Kidney (tissue), 13 donors: ENCODE measurements at regions not wholly inside any gene's neighbourhood (a gene's known extent, or its start where the extent isn't known, plus 50 kb on each side); places are given as distances from the start of the nearest gene placed in this dataset.
A peak's percentile ranks its signal among the peaks of the same experiment; 100 is the strongest.

Source experiments
- DNase-seq, 5 donors: peaks; one replicate each; pipeline ENCODE4 v3.0.0-alpha.2; 2013 to 2020
- FAIRE-seq: peaks from 2 replicates; lab custom pipeline; 2012; peaks lifted over from hg19 to GRCh38; lab: Jason Lieb, UNC
- H3K27ac ChIP-seq, 2 donors: one replicate each; pipeline ENCODE4 v1.7.0; 2013; ENCODE audit warnings: low read depth in 2 of 2, low read length in 2 of 2, inconsistent platforms in 1 of 2
- H3K27me3 ChIP-seq: one replicate; pipeline ENCODE4 v1.7.1; 2013; ENCODE audit warnings: low read length, inconsistent platforms; ENCODE audit not compliant: control insufficient read depth, insufficient read depth
- H3K36me3 ChIP-seq, 3 donors: one replicate each; pipeline versions ENCODE4 v1.7.0 to v1.7.1; 2013; ENCODE audit warnings: low read length in 3 of 3, control low read depth in 1 of 3, inconsistent platforms in 1 of 3; ENCODE audit not compliant: insufficient read depth in 3 of 3, control insufficient read depth in 2 of 3
- H3K4me1 ChIP-seq, 3 donors: one replicate each; pipeline versions ENCODE4 v1.7.0 to v1.7.1; 2013; ENCODE audit warnings: low read length in 3 of 3, inconsistent platforms in 1 of 3, low read depth in 1 of 3; ENCODE audit not compliant: control insufficient read depth in 2 of 3, insufficient read depth in 2 of 3
- H3K4me3 ChIP-seq, 3 donors: one replicate each; pipeline versions ENCODE4 v1.7.0 to v1.8.1; 2013; ENCODE audit warnings: low read length in 3 of 3, control low read depth in 1 of 3, inconsistent platforms in 1 of 3
- H3K9ac ChIP-seq, 3 donors: one replicate each; pipeline versions ENCODE4 v1.7.0 to v1.7.1; 2013; ENCODE audit warnings: low read length in 3 of 3, control low read depth in 1 of 3, inconsistent platforms in 1 of 3
- H3K9me3 ChIP-seq, 3 donors: one replicate each; pipeline versions ENCODE4 v1.7.0 to v1.7.1; 2013; ENCODE audit warnings: low read length in 3 of 3, control low read depth in 1 of 3, inconsistent platforms in 1 of 3; ENCODE audit not compliant: control insufficient read depth in 2 of 3, insufficient read depth in 1 of 3
- CTCF ChIP-seq: IDR thresholded peaks from 3 replicates; pipeline ENCODE4 v1.5.1; 2012; ENCODE audit warnings: mild to moderate bottlenecking, moderate library complexity, borderline replicate concordance; ENCODE audit not compliant: insufficient read depth; ENCODE audit errors: extremely low read depth
- intact Hi-C: fragments of 100-400 bp; cut with DNase I; formaldehyde crosslinking; loops from one replicate; pipeline ENCODE4 v1.11.1; 2022
- donor health status: control.
- donor health status: control.
- donor health status: control.
- donor health status: control.
- donor health status: control.
- donor health status: DM: yes; HTN: yes; CAD: no.
- donor health status: Normal renal cell carcinoma (clear cell type).

DNA sequence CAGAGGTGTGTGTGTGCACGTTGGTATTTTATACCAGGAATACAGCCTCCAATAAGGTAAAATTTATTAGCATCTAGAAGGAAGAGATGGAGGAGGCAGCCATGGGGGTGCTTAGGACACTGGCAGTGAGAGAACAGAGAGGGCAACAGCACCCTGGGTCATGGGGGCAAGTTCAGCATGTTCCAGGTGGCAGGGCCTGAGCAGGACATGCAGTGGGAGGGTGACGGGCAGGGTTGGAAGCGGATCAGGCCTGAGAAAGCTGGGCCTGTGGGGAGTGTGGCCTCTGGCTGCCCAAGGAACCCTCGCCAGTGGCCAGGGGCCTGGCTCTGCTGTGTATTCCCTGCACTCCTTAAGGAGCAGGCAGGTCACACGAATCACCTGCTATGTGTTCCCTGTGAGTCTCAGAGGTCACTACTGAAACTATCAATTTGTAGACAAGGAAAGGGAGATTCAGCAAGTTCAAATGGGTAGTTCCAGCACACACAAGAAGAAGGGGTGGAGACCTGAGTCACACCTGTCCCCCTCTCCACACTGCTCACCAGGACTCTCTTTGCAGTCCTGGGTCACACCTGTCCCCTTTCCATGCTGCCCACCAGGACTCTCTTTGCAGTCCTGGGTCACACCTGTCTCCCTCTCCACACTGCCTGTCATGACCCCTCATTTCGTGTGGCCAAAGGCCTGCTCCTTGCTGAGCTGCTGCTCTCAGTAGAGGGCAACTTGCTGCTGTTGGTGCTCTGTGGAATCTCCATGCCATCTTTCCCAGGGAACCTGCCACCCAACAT, 463.9 kb upstream of the HS6ST1 start:
- FAIRE-seq (no peak), DNase-seq (peak in 1 of 5 donors; percentile 27)
- no peak for TF ChIP-seq CTCF
- no peak overlapping the region for H3K9ac ChIP-seq
- no peak overlapping the region for H3K27ac ChIP-seq
- intact Hi-C loops, result no loop called here
- H3K9me3 ChIP-seq, result no peaks in the 10 kb centered on the region
- no peaks in the 10 kb centered on the region for H3K36me3 ChIP-seq
- H3K27me3 ChIP-seq, result no peaks in the 10 kb centered on the region
- no peak overlapping the region for H3K4me3 ChIP-seq
- H3K4me1 ChIP-seq, result no peaks in the 10 kb centered on the region

DNA sequence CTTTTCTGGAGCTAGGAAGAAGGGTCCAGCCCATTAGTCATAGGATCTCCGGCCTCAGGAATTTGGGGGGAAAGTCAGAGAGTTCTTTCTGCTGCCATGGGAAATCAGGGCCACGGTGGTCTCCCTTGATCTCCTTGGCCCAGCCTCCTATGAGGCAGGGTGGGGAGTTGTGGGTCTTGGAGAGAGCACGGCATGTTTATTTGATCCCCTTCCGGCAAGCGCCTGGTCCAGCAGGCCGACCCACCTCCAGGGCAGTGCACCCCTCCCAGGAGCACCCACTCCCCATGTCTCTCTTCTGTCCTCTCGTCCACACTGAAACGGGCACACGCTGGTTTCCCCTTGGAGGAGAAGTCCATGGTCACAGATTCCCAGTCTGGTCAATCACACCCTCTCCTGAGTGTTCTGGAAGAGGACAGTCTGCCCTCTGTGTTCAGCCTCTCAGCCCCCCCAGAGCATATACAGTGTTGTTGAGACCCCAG, 464.6 kb upstream of the HS6ST1 start:
- intact Hi-C loops, result no loop called here
- H3K27me3 ChIP-seq, result no peaks in the 10 kb centered on the region
- H3K27ac ChIP-seq, result no peak overlapping the region
- TF ChIP-seq CTCF, result no peak
- H3K9me3 ChIP-seq, result no peaks in the 10 kb centered on the region
- DNase-seq, result no peak
- H3K36me3 ChIP-seq, result no peaks in the 10 kb centered on the region
- no peak overlapping the region for H3K4me3 ChIP-seq
- no peak overlapping the region for H3K9ac ChIP-seq
- no peak for FAIRE-seq
- H3K4me1 ChIP-seq, result no peaks in the 10 kb centered on the region

DNA sequence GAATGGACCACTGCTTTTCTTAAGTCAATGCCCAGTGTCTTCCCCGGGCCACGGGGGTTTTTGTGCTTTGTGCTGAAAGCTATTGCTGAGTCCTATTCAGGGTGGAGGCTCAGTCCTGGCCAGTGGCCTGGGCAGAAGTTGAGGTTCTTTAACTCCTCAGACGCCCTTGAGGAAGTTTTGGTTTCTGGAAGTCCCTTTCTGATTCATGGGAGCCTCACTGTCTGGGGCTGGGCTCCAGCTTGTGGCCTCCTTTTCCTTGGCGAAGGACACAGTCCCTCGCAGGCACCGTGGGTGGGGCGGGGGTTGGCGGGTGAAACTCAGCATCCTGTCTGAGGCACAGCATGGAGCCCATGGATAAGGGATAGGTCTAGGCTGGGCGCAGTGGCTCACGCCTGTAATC, 465.2 kb upstream of the HS6ST1 start:
- Histone ChIP-seq H3K9me3 (peaks cover 0 to under 1% (median 0%) of the 10 kb centered on the region in 3 donors), H3K9ac (no peak overlapping the region), H3K27me3 (no peaks in the 10 kb centered on the region), H3K36me3 (no peaks in the 10 kb centered on the region), H3K4me1 (no peaks in the 10 kb centered on the region), H3K4me3 (no peak overlapping the region), H3K27ac (no peak overlapping the region)
- intact Hi-C loops, result no loop called here
- DNase-seq, result no peak
- no peak for TF ChIP-seq CTCF
- FAIRE-seq, result no peak
